HG02763 (cell line): ENCODE measurements at regions not wholly inside any gene's neighbourhood (a gene's known extent, or its start where the extent isn't known, plus 50 kb on each side); places are given as distances from the start of the nearest gene placed in this dataset.
"Not testable (repeated sequence)": the region's sequence is repeated elsewhere in the genome, so short reads cannot be mapped to it uniquely, and the experiment has no call there.

Experiments used
- ATAC-seq: cut with Tn5 transposase; IDR thresholded peaks from one replicate; pipeline ENCODE4 v1.9.1; 2021; ENCODE audit warnings: mild to moderate bottlenecking, moderate library complexity; ENCODE audit not compliant: unreplicated experiment

DNA sequence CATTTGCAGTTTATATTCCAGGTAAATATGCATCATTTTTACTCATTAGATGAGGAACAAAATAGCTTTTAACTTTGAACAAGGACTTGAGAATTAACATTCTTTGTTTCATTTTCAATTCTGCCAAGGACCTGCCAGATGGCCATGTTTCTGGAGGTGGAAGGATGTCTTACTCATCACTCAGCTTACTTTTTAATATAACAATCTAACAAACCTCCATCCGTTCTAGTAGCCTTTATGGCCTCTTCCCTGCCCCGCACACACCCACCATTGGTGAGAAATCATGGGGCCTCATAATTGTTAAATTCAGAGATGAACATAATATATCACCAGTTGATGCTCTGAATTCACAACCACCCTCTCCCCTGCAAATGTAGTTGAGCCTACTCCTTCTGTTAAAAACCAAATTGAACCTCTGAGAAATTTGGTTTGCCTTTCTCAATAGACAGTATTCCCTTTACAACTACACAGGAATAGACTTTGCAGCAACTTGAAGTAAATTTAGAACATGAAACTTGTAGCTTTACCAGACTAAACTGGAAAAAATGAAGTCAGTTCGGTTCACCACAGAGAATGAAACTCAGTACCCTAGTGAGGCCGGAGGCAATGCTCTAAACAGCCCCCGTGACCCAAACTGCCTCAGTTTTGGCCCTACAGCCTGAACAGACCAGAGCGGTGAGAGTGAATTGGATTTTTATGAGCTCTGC is 50.1 kb upstream of the ACSL4 start:
- ATAC-seq: peak; percentile 85

- ATAC-seq: no peak
These were observed 50.6 kb upstream of the ACSL4 start for GRCh38 chrX:109783701-109784079.

GRCh38 chrX:109785053-109785452 is 52.0 kb upstream of the ACSL4 start:
- no peak for ATAC-seq

DNA sequence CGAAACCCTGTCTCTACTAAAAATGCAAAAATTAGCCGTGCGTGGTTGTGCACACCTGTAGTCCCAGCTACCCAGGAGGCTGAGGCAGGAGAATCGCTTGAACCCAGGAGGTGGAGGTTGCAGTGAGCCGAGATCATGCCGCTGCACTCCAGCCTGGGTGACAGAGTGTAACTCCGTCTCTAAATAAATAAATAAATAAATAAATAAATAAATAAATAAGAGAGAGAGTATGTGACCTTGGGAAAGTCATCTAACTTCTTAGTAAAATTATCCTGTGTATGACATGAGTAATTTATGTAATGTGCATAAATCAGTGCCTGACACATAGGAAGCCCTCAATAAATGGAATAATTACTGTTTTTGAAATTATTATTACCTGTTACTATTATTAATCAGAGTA is 57.5 kb upstream of the ACSL4 start:
- ATAC-seq: not testable (repeated sequence)

- no peak for ATAC-seq
These were observed 60.1 kb upstream of the ACSL4 start for GRCh38 chrX:109793191-109793590.

DNA sequence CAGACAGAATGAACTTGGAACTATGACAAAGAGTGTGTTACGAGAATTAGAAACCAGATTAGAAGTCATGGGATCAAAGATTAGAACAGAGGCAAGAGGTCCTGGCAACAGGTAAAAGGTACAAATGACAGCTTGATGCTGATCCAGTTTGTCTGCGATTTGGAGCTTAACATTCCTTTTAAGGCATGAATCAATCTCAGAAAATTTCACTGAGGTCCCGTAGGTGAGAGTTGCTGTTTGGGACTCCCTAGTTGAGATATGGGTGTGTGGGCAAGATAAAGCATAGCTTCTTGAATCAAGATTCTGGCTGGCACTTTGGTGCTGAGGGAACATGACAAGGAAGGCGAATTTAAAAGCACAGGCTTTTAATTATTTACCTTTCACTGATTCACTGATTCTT is 62.6 kb upstream of the ACSL4 start:
- no peak for ATAC-seq

DNA sequence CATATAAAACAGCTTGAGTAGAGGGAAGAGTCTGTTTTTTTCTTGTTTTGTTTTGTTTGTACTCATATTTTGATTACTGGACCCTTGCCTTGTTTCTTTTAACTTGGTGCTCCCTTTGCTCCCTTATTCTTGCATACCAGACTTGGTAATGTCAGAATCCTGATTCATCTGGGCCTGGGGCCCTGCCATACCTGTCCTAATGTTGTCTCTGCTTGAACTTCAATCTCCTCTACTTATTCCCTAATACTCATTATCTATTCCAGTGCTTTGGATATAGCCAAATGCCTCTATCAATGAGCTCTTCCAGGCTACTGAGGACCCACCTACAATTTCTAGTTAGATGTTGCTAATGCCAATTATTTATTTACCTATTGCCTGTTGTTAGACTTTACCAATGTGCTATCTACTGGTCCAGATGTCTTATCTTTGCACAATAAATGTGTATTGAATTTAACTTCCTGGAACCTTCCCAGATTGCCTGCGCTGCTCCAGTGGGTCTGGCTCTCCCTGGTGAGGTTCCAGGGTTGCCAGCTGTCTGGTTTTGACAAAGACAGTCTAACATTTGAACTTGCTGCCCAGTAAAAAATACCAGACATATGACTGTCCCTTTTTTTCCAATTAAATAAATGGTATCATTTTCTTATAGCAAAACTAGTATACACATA is 64.4 kb upstream of the ACSL4 start:
- no peak for ATAC-seq

GRCh38 chrX:109812236-109812635 is 79.2 kb upstream of the ACSL4 start:
- ATAC-seq: no peak

DNA sequence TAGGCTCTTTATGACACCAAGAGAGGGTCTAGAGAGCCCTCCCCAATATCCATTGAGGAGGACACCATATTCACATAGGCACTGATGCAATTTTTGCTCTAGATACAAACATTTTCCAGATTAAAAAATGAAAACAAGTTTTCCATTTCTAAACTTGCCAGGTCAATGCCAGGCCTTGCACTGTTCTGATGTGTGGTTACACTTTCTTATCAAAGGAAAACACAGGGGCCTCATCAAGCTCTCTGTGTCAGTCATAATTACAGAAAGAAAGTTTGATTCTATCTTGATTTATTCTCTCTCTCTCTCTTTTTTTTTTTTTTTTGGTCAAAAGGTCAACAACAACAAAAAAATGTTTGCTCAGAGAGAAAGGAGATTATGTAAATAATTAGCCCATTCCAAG is 80.2 kb upstream of the ACSL4 start:
- no peak for ATAC-seq

GRCh38 chrX:109818976-109819375 is 85.9 kb upstream of the ACSL4 start:
- ATAC-seq: no peak

GRCh38 chrX:109822861-109823260 is 89.8 kb upstream of the ACSL4 start:
- no peak for ATAC-seq

DNA sequence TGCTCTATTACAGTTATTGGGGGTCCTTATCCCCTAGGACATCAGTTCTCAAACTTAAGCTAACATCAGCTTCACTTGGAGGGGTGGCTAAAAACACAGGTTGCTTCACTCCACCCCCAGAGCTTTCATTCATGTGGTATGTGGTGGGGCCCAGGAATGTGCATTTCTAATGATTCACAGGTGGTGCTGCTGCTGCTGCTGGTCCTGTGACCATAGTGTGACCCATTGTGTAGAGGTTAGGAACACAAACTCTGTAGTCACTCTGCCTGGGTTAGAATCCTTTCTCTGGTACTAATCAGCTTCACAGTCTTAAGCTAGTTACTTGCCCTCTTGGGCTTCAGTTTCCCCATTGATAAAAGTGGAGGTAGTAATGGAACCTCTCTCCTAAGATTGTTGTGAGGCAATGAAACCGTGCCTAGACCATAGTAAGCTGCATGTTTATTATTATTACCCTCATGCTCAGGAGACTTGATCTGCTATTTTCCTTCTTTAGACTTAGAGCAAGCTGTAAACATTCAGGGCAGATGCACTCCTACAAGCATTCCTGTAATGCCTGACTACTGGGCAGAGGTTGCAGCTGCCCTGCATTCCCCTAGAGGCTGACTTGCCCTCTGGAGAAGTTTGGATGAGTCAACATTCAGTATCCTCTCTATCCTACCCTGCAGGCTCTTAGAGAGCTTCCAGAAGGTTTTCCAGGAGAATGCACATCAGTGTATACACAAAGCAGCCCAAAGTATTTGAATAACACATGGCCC is 94.1 kb upstream of the ACSL4 start:
- ATAC-seq: no peak

DNA sequence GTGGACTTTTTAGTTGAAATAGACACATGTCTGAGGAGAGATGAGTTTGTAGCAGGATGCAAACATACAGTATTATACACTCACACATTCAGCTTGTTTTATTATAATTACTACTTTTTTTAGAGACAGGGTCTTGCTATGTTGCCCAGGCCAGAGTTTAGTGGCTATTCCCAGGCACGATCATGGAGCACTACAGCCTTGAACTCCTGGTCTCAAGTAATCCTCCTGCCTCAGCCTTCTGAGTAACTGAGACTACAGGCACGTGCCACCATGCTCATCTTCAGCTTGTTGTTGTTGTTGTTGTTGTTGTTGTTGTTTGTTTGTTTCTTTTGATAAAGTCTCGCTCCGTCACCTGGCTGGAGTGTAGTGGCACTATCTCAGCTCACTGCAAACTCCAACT is 94.7 kb upstream of the ACSL4 start:
- ATAC-seq: no peak

GRCh38 chrX:109830157-109830703 is 97.2 kb upstream of the ACSL4 start:
- peak; percentile 4 for ATAC-seq

DNA sequence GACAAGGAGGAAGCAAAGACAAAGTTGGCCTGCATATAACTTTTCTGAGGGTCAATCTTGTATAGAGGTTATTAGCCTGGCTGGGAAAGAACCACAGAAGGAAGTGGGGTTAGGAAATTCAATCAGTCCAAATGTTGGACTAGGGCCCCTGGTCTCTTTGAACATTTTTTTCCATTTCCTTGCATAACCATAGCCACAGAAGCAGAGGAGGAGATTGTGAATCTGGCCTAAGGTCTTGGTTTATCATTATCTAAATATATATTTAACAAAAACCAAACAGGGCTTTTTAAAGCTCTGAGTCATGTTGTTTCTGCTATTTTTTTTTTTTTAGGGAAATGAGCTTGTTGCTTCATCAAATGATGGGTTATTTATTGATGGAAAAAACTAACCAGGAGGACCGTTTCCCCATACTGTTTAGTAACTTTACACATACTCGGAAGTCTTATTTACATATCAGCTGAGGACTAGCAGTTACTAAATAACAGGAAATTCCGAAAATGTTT is 97.7 kb upstream of the ACSL4 start:
- ATAC-seq: peak; percentile 68

DNA sequence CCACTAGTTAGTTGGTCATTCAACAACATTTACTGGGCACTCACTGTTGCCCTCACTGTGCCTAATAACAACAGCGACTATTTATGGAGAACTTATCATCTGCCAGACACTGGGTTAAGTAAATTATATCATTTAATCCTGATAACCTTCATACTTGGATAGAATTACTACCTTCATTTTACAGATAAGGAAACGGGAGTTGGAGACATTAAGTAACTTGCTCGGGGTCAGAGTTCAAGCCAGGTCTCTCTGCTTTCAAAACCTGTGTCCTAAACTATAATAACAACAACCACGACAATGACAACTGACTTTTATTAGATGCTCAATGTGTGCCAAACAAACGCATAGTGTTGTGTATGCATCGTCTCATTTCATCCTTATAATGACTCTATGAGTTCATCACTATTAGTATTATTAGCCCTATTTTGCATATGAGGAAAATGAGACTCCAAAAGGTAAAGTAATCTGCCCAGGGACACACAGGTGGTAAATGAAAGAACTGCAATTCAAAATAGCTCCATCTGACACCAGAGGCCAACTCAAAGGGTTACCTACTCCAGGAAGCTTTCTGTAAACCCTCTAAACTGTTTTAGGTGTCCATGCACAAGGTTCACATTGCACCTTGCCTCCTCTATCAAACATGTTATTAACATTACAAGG is 98.4 kb upstream of the ACSL4 start:
- peak; percentile 39 for ATAC-seq

DNA sequence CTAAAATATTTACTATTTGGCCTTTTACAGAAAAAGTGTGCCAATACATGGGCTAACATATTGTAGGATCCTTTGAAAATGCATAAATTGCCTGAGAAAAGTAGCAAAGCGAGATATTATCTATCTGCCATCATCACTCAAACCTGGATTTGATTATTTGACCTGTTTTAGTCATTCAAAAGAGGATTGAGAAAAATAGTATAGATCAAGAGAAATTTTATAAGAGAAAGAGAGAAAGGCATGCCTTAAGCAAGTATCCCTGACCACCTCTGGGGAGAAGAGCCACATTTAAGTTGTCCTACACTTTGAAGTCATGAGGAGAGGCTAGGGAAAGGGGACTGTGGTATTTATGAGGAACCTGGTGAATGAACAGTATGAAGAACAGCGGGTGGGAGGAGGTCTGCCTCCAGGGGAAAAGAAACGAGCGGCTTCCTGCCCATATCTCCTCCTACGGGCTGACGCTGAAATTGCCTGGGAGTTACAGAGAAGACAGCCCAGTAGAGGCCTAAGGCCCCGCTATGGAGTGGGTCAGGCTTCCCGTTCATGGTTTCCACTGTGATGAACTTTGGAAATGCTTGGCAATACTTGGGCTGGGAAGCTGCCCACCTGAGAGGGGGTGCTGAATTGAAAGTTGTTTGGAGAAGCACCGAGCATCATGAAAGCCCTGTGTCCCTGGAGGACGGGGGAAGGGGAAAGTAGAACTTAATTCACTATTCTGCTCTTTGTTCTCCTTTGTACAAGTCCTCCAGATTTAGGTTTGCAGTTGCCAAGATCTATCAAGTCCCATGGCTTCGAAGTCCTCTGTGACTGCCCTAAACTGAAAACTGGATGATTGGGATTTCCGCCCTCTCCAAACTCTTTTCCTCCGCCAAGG is 106.9 kb upstream of the ACSL4 start:
- no peak for ATAC-seq

DNA sequence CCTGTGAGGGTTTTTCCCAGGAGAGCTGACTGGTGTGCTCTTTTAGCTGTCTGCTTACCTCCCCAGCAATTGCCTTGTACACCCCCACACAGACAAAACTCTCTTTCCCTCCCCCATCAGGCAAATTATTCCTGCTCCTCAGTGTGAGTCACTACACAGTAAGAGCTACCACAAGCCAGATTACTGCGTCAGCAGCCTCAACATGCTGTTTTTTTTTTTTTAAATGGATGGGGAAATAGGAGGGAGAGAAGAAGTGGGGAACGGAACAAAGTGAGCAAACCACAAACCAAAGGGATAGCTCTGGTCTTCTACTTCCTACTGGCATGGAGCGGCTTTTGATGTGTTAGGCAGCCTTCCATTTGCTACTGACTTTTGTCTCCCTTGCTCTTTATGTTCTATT is 107.5 kb upstream of the ACSL4 start:
- no peak for ATAC-seq

- no peak for ATAC-seq
These were observed 108.2 kb upstream of the ACSL4 start for GRCh38 chrX:109841257-109841656.
